Mesothelial cell of epicardium (in vitro differentiated cells): ENCODE measurements at regions not wholly inside any gene's neighbourhood (a gene's known extent, or its start where the extent isn't known, plus 50 kb on each side); places are given as distances from the start of the nearest gene placed in this dataset.
A peak's percentile ranks its signal among the peaks of the same experiment; 100 is the strongest.

Experiments used
- DNase-seq, 2 experiments: peaks; one replicate each; pipeline ENCODE4 v3.0.0; 2021; ENCODE audit warnings: low spot score in 2 of 2; ENCODE audit not compliant: unreplicated experiment in 2 of 2
- H3K27ac Mint-ChIP-seq: 2 replicates; pipeline ENCODE4 v1.8.0; 2021; ENCODE audit warnings: mixed read lengths
- H3K27me3 Mint-ChIP-seq: 2 replicates; pipeline ENCODE4 v1.8.0; 2021; ENCODE audit warnings: low read depth, mixed read lengths
- H3K36me3 Mint-ChIP-seq: 2 replicates; pipeline ENCODE4 v1.8.0; 2021; ENCODE audit warnings: mixed read lengths
- H3K4me1 Mint-ChIP-seq: 2 replicates; pipeline ENCODE4 v1.8.0; 2021; ENCODE audit warnings: mixed read lengths
- H3K4me3 Mint-ChIP-seq: 2 replicates; pipeline ENCODE4 v1.8.0; 2021; ENCODE audit warnings: mild to moderate bottlenecking, moderate library complexity, mixed read lengths
- H3K9me3 Mint-ChIP-seq: 2 replicates; pipeline ENCODE4 v1.8.0; 2021; ENCODE audit warnings: mixed read lengths
- TF ChIP-seq, protein P1 (sequence below): fragments of 200-600 bp; sonication (generic); IDR thresholded peaks from one replicate; pipeline ENCODE4 v1.5.0; 2021; ENCODE audit warnings: antibody characterized with exemption; ENCODE audit not compliant: unreplicated experiment

DNA sequence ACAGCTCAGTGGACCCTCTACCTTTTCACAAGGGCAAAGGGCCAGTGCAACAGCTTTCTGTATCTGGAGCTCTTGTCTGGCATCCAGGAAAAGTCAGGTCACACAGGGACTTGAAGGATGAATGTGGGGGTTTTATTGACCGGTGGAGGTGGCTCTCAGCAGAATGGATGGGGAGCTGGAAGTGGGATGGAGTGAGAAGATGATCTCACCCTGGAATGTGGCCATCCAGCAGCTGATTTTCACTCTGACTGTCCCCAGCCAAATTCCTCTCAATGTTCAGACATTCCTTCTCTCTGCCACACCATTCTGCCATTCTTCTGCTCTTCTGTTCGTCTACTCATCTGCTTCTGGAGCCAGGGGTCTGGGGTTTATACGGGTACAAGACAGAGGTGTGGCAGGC lies 1119.9 kb downstream of the TAF11L14 start:
- H3K27me3 Mint-ChIP-seq = no peaks in the 10 kb centered on the region
- no peaks in the 10 kb centered on the region for H3K36me3 Mint-ChIP-seq
- TF ChIP-seq, protein P1, sequence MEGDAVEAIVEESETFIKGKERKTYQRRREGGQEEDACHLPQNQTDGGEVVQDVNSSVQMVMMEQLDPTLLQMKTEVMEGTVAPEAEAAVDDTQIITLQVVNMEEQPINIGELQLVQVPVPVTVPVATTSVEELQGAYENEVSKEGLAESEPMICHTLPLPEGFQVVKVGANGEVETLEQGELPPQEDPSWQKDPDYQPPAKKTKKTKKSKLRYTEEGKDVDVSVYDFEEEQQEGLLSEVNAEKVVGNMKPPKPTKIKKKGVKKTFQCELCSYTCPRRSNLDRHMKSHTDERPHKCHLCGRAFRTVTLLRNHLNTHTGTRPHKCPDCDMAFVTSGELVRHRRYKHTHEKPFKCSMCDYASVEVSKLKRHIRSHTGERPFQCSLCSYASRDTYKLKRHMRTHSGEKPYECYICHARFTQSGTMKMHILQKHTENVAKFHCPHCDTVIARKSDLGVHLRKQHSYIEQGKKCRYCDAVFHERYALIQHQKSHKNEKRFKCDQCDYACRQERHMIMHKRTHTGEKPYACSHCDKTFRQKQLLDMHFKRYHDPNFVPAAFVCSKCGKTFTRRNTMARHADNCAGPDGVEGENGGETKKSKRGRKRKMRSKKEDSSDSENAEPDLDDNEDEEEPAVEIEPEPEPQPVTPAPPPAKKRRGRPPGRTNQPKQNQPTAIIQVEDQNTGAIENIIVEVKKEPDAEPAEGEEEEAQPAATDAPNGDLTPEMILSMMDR = no peak
- H3K27ac Mint-ChIP-seq = no peak overlapping the region
- H3K4me1 Mint-ChIP-seq = peaks cover 21% of the 10 kb centered on the region
- peaks cover 12% of the 10 kb centered on the region for H3K9me3 Mint-ChIP-seq
- DNase-seq = no peak
- no peak overlapping the region for H3K4me3 Mint-ChIP-seq

DNA sequence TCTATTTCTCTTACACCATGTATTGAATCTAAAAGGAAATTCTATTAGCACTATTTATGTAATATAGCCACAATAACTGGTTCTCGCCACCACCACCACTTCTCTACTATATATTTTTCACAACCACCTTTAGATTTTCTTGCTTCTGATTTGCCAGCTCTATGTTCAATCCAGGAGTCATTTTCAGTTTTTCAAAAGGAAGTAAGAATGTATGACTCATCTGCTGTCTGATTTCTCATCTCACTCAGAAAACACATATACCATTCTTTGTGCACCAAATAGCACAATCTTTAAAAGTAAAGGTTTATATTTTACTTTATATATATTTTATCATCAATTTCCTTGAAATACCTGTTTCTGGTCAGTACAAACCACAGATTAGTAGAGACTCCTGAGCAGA lies 1127.5 kb downstream of the TAF11L14 start:
- Mint-ChIP-seq H3K27me3 (no peaks in the 10 kb centered on the region), H3K27ac (no peak overlapping the region), H3K4me1 (no peaks in the 10 kb centered on the region), H3K9me3 (peaks cover 6% of the 10 kb centered on the region), H3K4me3 (no peak overlapping the region), H3K36me3 (no peaks in the 10 kb centered on the region)
- DNase-seq = no peak
- TF ChIP-seq, protein P1 = no peak

DNA sequence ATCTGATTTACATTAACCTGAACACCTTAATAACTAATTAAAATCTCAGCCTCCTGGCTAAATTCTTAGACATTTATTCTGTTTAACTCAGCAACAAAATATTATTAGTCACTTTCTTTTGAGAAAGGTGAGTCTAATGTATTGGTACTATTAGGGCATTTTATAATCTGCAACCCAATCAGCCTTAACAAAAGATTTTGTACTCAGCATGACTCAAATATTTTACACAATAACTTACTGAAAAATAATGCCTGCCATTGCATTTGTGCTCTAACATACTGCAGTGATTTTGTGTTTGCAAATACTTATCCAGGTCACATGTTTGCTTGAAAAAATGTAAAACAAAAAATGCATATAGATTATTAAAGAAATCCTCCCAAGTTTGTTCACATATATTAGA lies 1129.9 kb downstream of the TAF11L14 start:
- Mint-ChIP-seq H3K4me3 (no peak overlapping the region), H3K27me3 (no peaks in the 10 kb centered on the region), H3K4me1 (no peaks in the 10 kb centered on the region), H3K27ac (no peak overlapping the region), H3K36me3 (no peaks in the 10 kb centered on the region), H3K9me3 (peaks cover 6% of the 10 kb centered on the region)
- TF ChIP-seq, protein P1 = no peak
- no peak for DNase-seq

DNA sequence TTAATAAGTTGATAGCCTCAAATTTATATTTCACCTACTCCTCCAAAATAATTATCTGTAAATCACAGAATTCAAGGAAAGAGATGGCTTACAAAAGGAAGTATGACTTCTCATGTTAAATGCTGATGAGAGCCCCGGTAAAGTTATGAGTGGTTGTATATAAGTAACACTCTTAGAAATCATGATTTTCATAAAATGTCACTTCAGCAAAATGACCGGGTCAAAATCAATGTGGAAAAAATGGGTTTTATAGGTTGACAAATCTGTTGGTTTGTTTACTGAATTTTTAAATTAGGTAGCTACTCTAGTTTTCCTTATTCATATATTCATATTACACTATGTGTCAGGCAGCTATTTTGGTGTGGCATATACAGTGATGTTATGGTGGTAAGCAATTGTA lies 1131.0 kb downstream of the TAF11L14 start:
- no peaks in the 10 kb centered on the region for H3K4me1 Mint-ChIP-seq
- peaks cover 6% of the 10 kb centered on the region for H3K9me3 Mint-ChIP-seq
- H3K27ac Mint-ChIP-seq = no peak overlapping the region
- H3K27me3 Mint-ChIP-seq = no peaks in the 10 kb centered on the region
- H3K4me3 Mint-ChIP-seq = no peak overlapping the region
- H3K36me3 Mint-ChIP-seq = no peaks in the 10 kb centered on the region
- DNase-seq = no peak
- TF ChIP-seq, protein P1 = no peak

DNA sequence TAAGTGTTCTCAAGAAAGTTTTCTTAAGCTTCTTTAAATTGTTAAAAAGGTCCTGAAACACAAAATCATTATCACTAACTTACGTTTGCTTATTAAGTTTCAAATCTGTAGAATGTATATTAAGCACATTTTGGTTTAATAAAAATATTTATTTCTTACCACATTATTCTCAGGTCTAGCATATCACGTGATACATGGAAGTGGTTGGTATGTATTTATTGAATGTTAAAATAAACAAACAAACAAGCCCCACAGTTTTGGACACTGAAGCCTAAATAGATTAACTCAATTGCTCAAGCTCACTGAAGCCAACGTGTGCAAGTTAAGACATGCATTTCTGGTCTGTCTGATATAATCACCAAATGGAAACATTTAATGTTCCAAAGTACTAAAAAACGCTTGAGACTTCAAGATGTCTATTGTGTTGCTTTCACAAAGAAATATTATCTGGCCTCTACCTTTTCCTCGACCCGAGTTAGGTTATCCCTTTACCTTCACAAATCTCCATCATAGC lies 1136.9 kb downstream of the TAF11L14 start:
- TF ChIP-seq, protein P1 = no peak
- H3K27ac Mint-ChIP-seq = no peak overlapping the region
- no peak for DNase-seq
- H3K4me1 Mint-ChIP-seq = peaks cover 10% of the 10 kb centered on the region
- no peaks in the 10 kb centered on the region for H3K36me3 Mint-ChIP-seq
- H3K9me3 Mint-ChIP-seq = peaks cover 3% of the 10 kb centered on the region
- no peaks in the 10 kb centered on the region for H3K27me3 Mint-ChIP-seq
- H3K4me3 Mint-ChIP-seq = no peak overlapping the region

DNA sequence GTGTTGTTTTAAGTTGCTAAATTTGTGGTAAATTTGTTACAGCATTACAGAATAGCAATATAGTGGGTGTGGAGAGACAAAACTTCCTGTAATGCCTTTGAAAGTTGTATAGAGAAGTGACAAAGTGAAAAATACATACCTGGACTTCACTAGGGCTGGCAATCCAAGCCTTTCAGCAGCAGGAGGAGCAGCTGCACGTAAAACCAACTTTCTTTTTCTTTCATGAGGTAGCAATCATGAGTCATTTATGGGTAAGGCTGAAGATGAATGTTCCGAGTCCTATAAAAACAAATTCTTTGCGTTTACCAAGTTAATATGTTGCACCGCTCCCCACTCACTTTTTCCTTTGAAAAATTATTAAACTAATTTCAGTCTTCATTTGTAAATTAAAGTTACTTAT lies 1138.2 kb downstream of the TAF11L14 start:
- DNase-seq = no peak
- no peaks in the 10 kb centered on the region for H3K36me3 Mint-ChIP-seq
- TF ChIP-seq, protein P1 = no peak
- peak overlapping the region; percentile 36 for H3K4me3 Mint-ChIP-seq
- H3K9me3 Mint-ChIP-seq = no peaks in the 10 kb centered on the region
- no peaks in the 10 kb centered on the region for H3K27me3 Mint-ChIP-seq
- H3K4me1 Mint-ChIP-seq = peaks cover 10% of the 10 kb centered on the region
- H3K27ac Mint-ChIP-seq = no peak overlapping the region
